Panc1 (cell line): ENCODE measurements at regions not wholly inside any gene's neighbourhood (a gene's known extent, or its start where the extent isn't known, plus 50 kb on each side); places are given as distances from the start of the nearest gene placed in this dataset.

Experiments used
- CTCF ChIP-seq: fragments of 450-650 bp; IDR thresholded peaks from 2 replicates; pipeline ENCODE4 v1.5.1; 2017; ENCODE audit warnings: mild to moderate bottlenecking
- POLR2AphosphoS5 ChIP-seq: IDR thresholded peaks from 2 replicates; pipeline ENCODE4 v1.6.1; 2012; ENCODE audit warnings: mild to moderate bottlenecking, low read depth, low read length, moderate library complexity

DNA sequence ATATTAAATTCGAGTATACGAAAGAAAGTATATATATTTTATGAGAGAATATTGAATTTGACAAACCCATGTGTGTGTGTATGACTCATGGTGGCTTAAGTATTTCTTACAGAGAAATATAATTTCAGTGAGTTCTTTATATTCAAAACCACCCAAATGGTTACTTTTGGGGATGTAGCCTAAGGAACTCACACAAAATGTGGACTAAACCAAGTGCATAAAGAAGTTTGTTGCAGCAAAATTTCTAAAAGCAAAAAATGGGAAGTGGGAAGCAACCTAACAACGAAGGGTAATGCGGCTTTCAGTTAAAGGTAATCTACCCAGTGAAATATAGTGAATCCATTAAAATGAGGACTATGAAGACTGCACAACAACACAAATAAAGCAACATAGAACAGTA, 277.1 kb downstream of the EDEM1 start:
- TF ChIP-seq CTCF (no peak), POLR2AphosphoS5 (no peak)
